ENCODE measurements at regions not wholly inside any gene's neighbourhood (a gene's known extent, or its start where the extent isn't known, plus 50 kb on each side); places are given as distances from the start of the nearest gene placed in this dataset.

DNA sequence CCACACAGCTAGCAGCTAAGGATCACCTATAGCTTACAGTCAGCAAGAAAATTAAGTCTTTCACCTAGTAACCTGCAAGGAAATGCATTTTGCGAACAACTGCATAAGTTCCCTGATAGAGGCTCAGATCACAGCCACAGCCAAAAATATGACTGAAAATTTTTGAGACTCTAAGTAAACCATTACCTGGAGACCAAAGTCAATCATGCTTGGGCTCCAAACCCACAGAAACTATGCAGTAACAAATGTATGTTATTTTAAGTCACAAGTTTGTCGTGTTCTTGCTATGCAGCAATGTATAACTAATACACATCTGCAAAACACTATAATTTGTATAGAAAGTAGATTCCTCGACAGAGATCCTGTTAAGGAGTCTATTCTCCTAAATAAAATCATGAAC is 1025.7 kb upstream of the RAG2 start:
- Histone ChIP-seq H3K79me2 (ENCODE audit: insufficient read depth, low read depth, low read length) (no peaks in the 10 kb centered on the region), H3K4me1 (ENCODE audit: insufficient read depth, low read length, poor library complexity, severe bottlenecking) (no peaks in the 10 kb centered on the region), H3K4me3 (ENCODE audit: low read depth, low read length, poor library complexity, severe bottlenecking) (no peak overlapping the region), H3K36me3 (ENCODE audit: insufficient read depth, low read length) (no peaks in the 10 kb centered on the region), H3K4me2 (ENCODE audit: low read length) (no peak overlapping the region), H3K9me3 (ENCODE audit: low read length) (no peaks in the 10 kb centered on the region; the same call in 1 of the 2 replicates), H4K20me1 (ENCODE audit: insufficient read depth, low read length) (no peaks in the 10 kb centered on the region), H3K9me2 (ENCODE audit: insufficient read depth, low read length) (no peaks in the 10 kb centered on the region), H3K27ac (ENCODE audit: low read depth, low read length, poor library complexity, severe bottlenecking) (no peak overlapping the region), H2AFZ (ENCODE audit: low read length) (no peak overlapping the region)
- TF ChIP-seq, protein P1, sequence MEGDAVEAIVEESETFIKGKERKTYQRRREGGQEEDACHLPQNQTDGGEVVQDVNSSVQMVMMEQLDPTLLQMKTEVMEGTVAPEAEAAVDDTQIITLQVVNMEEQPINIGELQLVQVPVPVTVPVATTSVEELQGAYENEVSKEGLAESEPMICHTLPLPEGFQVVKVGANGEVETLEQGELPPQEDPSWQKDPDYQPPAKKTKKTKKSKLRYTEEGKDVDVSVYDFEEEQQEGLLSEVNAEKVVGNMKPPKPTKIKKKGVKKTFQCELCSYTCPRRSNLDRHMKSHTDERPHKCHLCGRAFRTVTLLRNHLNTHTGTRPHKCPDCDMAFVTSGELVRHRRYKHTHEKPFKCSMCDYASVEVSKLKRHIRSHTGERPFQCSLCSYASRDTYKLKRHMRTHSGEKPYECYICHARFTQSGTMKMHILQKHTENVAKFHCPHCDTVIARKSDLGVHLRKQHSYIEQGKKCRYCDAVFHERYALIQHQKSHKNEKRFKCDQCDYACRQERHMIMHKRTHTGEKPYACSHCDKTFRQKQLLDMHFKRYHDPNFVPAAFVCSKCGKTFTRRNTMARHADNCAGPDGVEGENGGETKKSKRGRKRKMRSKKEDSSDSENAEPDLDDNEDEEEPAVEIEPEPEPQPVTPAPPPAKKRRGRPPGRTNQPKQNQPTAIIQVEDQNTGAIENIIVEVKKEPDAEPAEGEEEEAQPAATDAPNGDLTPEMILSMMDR (conservative IDR thresholded peaks at IDR 0.05; ENCODE audit: low read length), result no peak
- no peak for TF ChIP-seq EZH2phosphoT487 (IDR thresholded peaks at IDR 0.05; ENCODE audit: borderline replicate concordance, low read depth, low read length)
- ChIA-PET CTCF (ENCODE audit: unreplicated experiment) (no interaction called here), POLR2A (interaction anchor here (1.0 kb wide), 1 partner anchor 244 kb away, joined by 4 read pairs; no protein-coding TSS in a partner anchor)
- no TSS peak for BruUV-seq (replicated peaks)
- intact Hi-C loops (cut with micrococcal nuclease; ENCODE audit: unreplicated experiment), result no loop called here
- DNase-seq (ENCODE audit: low spot score), result no peak

DNA sequence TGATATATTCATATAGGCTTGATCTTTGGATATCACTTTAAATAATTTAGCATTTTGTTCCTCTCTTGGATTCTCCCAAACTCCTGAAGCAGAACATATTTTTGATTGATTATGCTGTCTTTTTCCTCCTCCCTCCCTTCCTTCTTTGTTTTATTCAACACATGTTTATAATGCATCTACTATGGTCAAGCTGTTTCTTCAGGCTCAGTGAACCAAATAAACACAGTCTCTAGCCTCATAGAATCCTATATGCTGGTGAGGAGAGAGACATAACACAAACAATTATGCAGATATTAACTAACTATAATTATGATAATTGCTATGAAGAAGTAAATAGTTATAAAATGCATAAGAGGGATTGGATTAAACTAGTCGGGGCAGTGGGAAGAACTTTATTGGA is 1023.6 kb upstream of the RAG2 start:
- no peak overlapping the region for H3K4me2 ChIP-seq (ENCODE audit: low read length)

DNA sequence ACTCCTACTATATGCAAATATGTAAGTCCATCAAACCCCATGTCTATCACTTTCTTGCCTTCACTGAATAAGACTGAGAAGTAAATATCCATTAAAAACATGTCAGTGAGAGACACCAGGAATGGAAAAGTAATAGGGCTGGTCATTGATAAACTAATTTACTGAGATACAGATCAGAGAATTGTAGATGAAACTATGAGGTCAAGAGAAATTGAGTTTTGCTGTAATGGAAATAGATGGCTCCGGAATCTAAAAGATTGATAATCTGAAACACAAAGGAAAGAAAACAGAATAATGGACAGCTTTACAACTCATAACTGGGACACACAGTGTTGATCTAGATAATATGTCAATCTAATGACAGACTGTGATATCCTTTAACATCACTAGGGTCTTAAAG is 1018.3 kb upstream of the RAG2 start:
- H3K9me2 ChIP-seq (ENCODE audit: insufficient read depth, low read length), result no peaks in the 10 kb centered on the region
- POLR2A ChIA-PET, result no interaction called here

More for the DNA sequence above, 1023.6 kb upstream of the RAG2 start:
- Histone ChIP-seq H3K36me3 (ENCODE audit: insufficient read depth, low read length) (no peaks in the 10 kb centered on the region), H3K4me3 (ENCODE audit: low read depth, low read length, poor library complexity, severe bottlenecking) (no peak overlapping the region), H3K4me1 (ENCODE audit: insufficient read depth, low read length, poor library complexity, severe bottlenecking) (no peaks in the 10 kb centered on the region), H3K27ac (ENCODE audit: low read depth, low read length, poor library complexity, severe bottlenecking) (no peak overlapping the region), H2AFZ (ENCODE audit: low read length) (no peak overlapping the region), H3K9me2 (ENCODE audit: insufficient read depth, low read length) (no peaks in the 10 kb centered on the region), H4K20me1 (ENCODE audit: insufficient read depth, low read length) (no peaks in the 10 kb centered on the region), H3K9me3 (ENCODE audit: low read length) (no peaks in the 10 kb centered on the region; the same call in 1 of the 2 replicates), H3K79me2 (ENCODE audit: insufficient read depth, low read depth, low read length) (no peaks in the 10 kb centered on the region)
- ChIA-PET CTCF (ENCODE audit: unreplicated experiment) (no interaction called here), POLR2A (interaction anchor here (0.7 kb wide), 1 partner anchor 104 kb away, joined by 3 read pairs; no protein-coding TSS in a partner anchor)
- intact Hi-C loops (cut with micrococcal nuclease; ENCODE audit: unreplicated experiment), result no loop called here
- TF ChIP-seq EZH2phosphoT487 (IDR thresholded peaks at IDR 0.05; ENCODE audit: borderline replicate concordance, low read depth, low read length), result no peak
- TF ChIP-seq, protein P1 (conservative IDR thresholded peaks at IDR 0.05; ENCODE audit: low read length), result no peak
- BruUV-seq (replicated peaks), result no TSS peak
- no peak for DNase-seq (ENCODE audit: low spot score)

More for the DNA sequence above, 1018.3 kb upstream of the RAG2 start:
- no peaks in the 10 kb centered on the region for H4K20me1 ChIP-seq (ENCODE audit: insufficient read depth, low read length)
- no peak for DNase-seq (ENCODE audit: low spot score)
- peaks cover 4% of the 10 kb centered on the region; the same call in 1 of the 2 replicates for H3K9me3 ChIP-seq (ENCODE audit: low read length)
- H3K4me1 ChIP-seq (ENCODE audit: insufficient read depth, low read length, poor library complexity, severe bottlenecking), result no peaks in the 10 kb centered on the region
- intact Hi-C loops (cut with micrococcal nuclease; ENCODE audit: unreplicated experiment), result no loop called here
- H3K27ac ChIP-seq (ENCODE audit: low read depth, low read length, poor library complexity, severe bottlenecking), result no peak overlapping the region
- CTCF ChIA-PET (ENCODE audit: unreplicated experiment), result no interaction called here
- H3K4me2 ChIP-seq (ENCODE audit: low read length), result no peak overlapping the region
- H2AFZ ChIP-seq (ENCODE audit: low read length), result no peak overlapping the region
- no peak for TF ChIP-seq EZH2phosphoT487 (IDR thresholded peaks at IDR 0.05; ENCODE audit: borderline replicate concordance, low read depth, low read length)
- TF ChIP-seq, protein P1 (conservative IDR thresholded peaks at IDR 0.05; ENCODE audit: low read length), result no peak
- BruUV-seq (replicated peaks), result no TSS peak
- no peaks in the 10 kb centered on the region for H3K79me2 ChIP-seq (ENCODE audit: insufficient read depth, low read depth, low read length)
- no peak overlapping the region for H3K4me3 ChIP-seq (ENCODE audit: low read depth, low read length, poor library complexity, severe bottlenecking)
- H3K36me3 ChIP-seq (ENCODE audit: insufficient read depth, low read length), result no peaks in the 10 kb centered on the region

Measured in OCI-LY7 (cell line).